IMR-90 (cell line): ENCODE measurements at regions not wholly inside any gene's neighbourhood (a gene's known extent, or its start where the extent isn't known, plus 50 kb on each side); places are given as distances from the start of the nearest gene placed in this dataset.

Experiments
- ATAC-seq: fragments of 200-7000 bp; cut with Tn5 transposase; 2 replicates; pipeline ENCODE4 v1.9.1; 2020; ENCODE audit warnings: low read depth, mild to moderate bottlenecking, moderate library complexity
- BruUV-seq: library from RNA; stranded (reverse); fragments of 400-500 nt; replicated peaks from 2 replicates; lab custom pipeline; 2021; lab: Mats Ljungman, UMichigan
- CTCF ChIA-PET: fragments of 300-600 bp; formaldehyde crosslinking; extraction: SDS; loops from one replicate; lab custom pipeline; 2021; ENCODE audit warnings: antibody characterized with exemption; lab: Yijun Ruan, JAX
- POLR2A ChIA-PET: fragments of 300-600 bp; sonication (Branson Sonifier 250); formaldehyde crosslinking; loops from one replicate; lab custom pipeline; 2022; ENCODE audit warnings: antibody characterized with exemption; ENCODE audit not compliant: unreplicated experiment; lab: Charles Lee
- DNase-seq: peaks from one replicate; pipeline ENCODE4 v3.0.0; 2013
- H2AFZ ChIP-seq: replicated peaks from 2 replicates; pipeline ENCODE3; 2013; ENCODE audit warnings: low read length, mild to moderate bottlenecking; ENCODE audit not compliant: poor library complexity
- H2AK5ac ChIP-seq: 2 replicates; pipeline ENCODE4 v1.6.1; 2013; ENCODE audit warnings: low read depth, low read length, inconsistent platforms
- H2AK9ac ChIP-seq: replicated peaks from 2 replicates; pipeline ENCODE3; 2013; ENCODE audit warnings: mild to moderate bottlenecking, low read depth, low read length, moderate library complexity; ENCODE audit not compliant: poor library complexity
- H2BK120ac ChIP-seq: 2 replicates; pipeline ENCODE4 v1.6.1; 2013; ENCODE audit warnings: low read depth, low read length, inconsistent platforms
- H2BK15ac ChIP-seq: 3 replicates; pipeline ENCODE4 v1.6.1; 2013; ENCODE audit warnings: low read depth, low read length, inconsistent platforms
- H2BK20ac ChIP-seq: 2 replicates; pipeline ENCODE4 v1.6.1; 2013; ENCODE audit warnings: low read depth, mild to moderate bottlenecking, inconsistent platforms, low read length, moderate library complexity
- H2BK5ac ChIP-seq: 2 replicates; pipeline ENCODE4 v1.6.1; 2013; ENCODE audit warnings: mild to moderate bottlenecking, low read depth, low read length, inconsistent platforms; ENCODE audit not compliant: poor library complexity, severe bottlenecking
- H3K14ac ChIP-seq: replicated peaks from 2 replicates; pipeline ENCODE4 v1.6.1; 2013; ENCODE audit warnings: low read depth, low read length, inconsistent platforms
- H3K18ac ChIP-seq: 2 replicates; pipeline ENCODE4 v1.6.1; 2013; ENCODE audit warnings: low read depth, low read length, control low read depth
- H3K23ac ChIP-seq: 2 replicates; pipeline ENCODE4 v1.6.1; 2013; ENCODE audit warnings: low read depth, low read length, inconsistent platforms
- H3K27ac ChIP-seq: 2 replicates; pipeline ENCODE4 v1.5.1; 2013; ENCODE audit warnings: mild to moderate bottlenecking, control low read depth, low read length; ENCODE audit not compliant: insufficient read depth
- H3K27me3 ChIP-seq: 2 replicates; pipeline ENCODE4 v1.6.1; 2013; ENCODE audit warnings: low read length; ENCODE audit not compliant: control insufficient read depth, insufficient read depth
- H3K36me3 ChIP-seq: 2 replicates; pipeline ENCODE4 v1.6.1; 2013; ENCODE audit warnings: low read length, mixed read lengths; ENCODE audit not compliant: control insufficient read depth, insufficient read depth
- H3K4ac ChIP-seq: 2 replicates; pipeline ENCODE4 v1.6.1; 2013; ENCODE audit warnings: low read depth, low read length, inconsistent platforms
- H3K4me1 ChIP-seq: 2 replicates; pipeline ENCODE4 v1.6.1; 2013; ENCODE audit warnings: low read length, mixed read lengths; ENCODE audit not compliant: control insufficient read depth, insufficient read depth
- H3K4me2 ChIP-seq: 2 replicates; pipeline ENCODE4 v1.6.1; 2013; ENCODE audit warnings: low read depth, mild to moderate bottlenecking, control low read depth, low read length, moderate library complexity
- H3K4me3 ChIP-seq: 2 replicates; pipeline ENCODE4 v1.5.1; 2013; ENCODE audit warnings: low read depth, mild to moderate bottlenecking, control low read depth, low read length, moderate library complexity; ENCODE audit not compliant: insufficient read depth
- H3K56ac ChIP-seq: 2 replicates; pipeline ENCODE4 v1.6.1; 2013; ENCODE audit warnings: low read length, inconsistent platforms; ENCODE audit not compliant: insufficient read depth; ENCODE audit errors: extremely low read depth
- H3K79me1 ChIP-seq, 2 experiments: 2 replicates each; pipeline ENCODE4 v1.6.1; 2013; ENCODE audit warnings: low read length in 2 of 2, inconsistent platforms in 1 of 2, low read depth in 1 of 2
- H3K9ac ChIP-seq: 2 replicates; pipeline ENCODE4 v1.6.1; 2013; ENCODE audit warnings: low read depth, low read length, control low read depth
- H3K9me1 ChIP-seq: 2 replicates; pipeline ENCODE4 v1.6.1; 2013; ENCODE audit warnings: low read length, inconsistent platforms; ENCODE audit not compliant: insufficient read depth
- H3K9me3 ChIP-seq: 2 replicates; pipeline ENCODE4 v1.6.1; 2013; ENCODE audit warnings: low read length; ENCODE audit not compliant: control insufficient read depth, insufficient read depth
- H4K20me1 ChIP-seq: 2 replicates; pipeline ENCODE4 v1.6.1; 2013; ENCODE audit warnings: low read length, inconsistent platforms; ENCODE audit not compliant: insufficient read depth
- H4K5ac ChIP-seq: 2 replicates; pipeline ENCODE4 v1.6.1; 2013; ENCODE audit warnings: mild to moderate bottlenecking, low read depth, low read length, control low read depth
- H4K8ac ChIP-seq, 2 experiments: 2 replicates each; pipeline ENCODE4 v1.6.1; 2013; ENCODE audit warnings: low read depth in 2 of 2, low read length in 2 of 2, control low read depth in 1 of 2, inconsistent platforms in 1 of 2
- H4K91ac ChIP-seq: 2 replicates; pipeline ENCODE4 v1.6.1; 2013; ENCODE audit warnings: low read depth, low read length, inconsistent platforms; ENCODE audit not compliant: insufficient read depth
- BHLHE40 ChIP-seq: fragments of 150-350 bp; IDR thresholded peaks from 2 replicates; pipeline ENCODE4 v1.6.1; 2016; ENCODE audit warnings: mild to moderate bottlenecking, low read depth, low read length
- CEBPB ChIP-seq: IDR thresholded peaks from 2 replicates; pipeline ENCODE4 v1.6.1; 2012; ENCODE audit warnings: low read depth, low read length, improper control_type of control experiment
- CHD1 ChIP-seq: IDR thresholded peaks from 2 replicates; pipeline ENCODE4 v1.6.1; 2012; ENCODE audit warnings: low read depth, low read length, improper control_type of control experiment
- CTCF ChIP-seq: conservative IDR thresholded peaks from 2 replicates; pipeline ENCODE4 v1.5.1; 2012; ENCODE audit warnings: mild to moderate bottlenecking, low read depth, low read length, improper control_type of control experiment
- ELK1 ChIP-seq: fragments of 150-350 bp; IDR thresholded peaks from 2 replicates; pipeline ENCODE4 v1.6.1; 2016; ENCODE audit warnings: low read depth, mild to moderate bottlenecking, low read length, moderate library complexity, borderline replicate concordance
- FOS ChIP-seq: fragments of 150-350 bp; IDR thresholded peaks from 2 replicates; pipeline ENCODE4 v1.6.1; 2016; ENCODE audit warnings: low read depth, low read length
- MAFK ChIP-seq: IDR thresholded peaks from 2 replicates; pipeline ENCODE4 v1.6.1; 2012; ENCODE audit warnings: low read depth, low read length, improper control_type of control experiment
- MAZ ChIP-seq: IDR thresholded peaks from 2 replicates; pipeline ENCODE4 v1.6.1; 2012; ENCODE audit warnings: low read depth, mild to moderate bottlenecking, low read length, improper control_type of control experiment, moderate library complexity, borderline replicate concordance
- MXI1 ChIP-seq: IDR thresholded peaks from 2 replicates; pipeline ENCODE4 v1.6.1; 2012; ENCODE audit warnings: low read depth, mild to moderate bottlenecking, low read length, moderate library complexity, borderline replicate concordance
- NFE2L2 ChIP-seq: fragments of 150-350 bp; IDR thresholded peaks from 2 replicates; pipeline ENCODE4 v1.6.1; 2016; ENCODE audit warnings: low read depth, mild to moderate bottlenecking, low read length
- POLR2A ChIP-seq: IDR thresholded peaks from 2 replicates; pipeline ENCODE4 v1.6.1; 2012; ENCODE audit warnings: mild to moderate bottlenecking, low read depth, low read length
- RAD21 ChIP-seq: IDR thresholded peaks from 2 replicates; pipeline ENCODE4 v1.6.1; 2012; ENCODE audit warnings: low read length, improper control_type of control experiment
- RCOR1 ChIP-seq: IDR thresholded peaks from 2 replicates; pipeline ENCODE4 v1.6.1; 2012; ENCODE audit warnings: mild to moderate bottlenecking, low read length, improper control_type of control experiment; ENCODE audit not compliant: insufficient replicate concordance
- RFX5 ChIP-seq: IDR thresholded peaks from 2 replicates; pipeline ENCODE4 v1.8.0; 2012; ENCODE audit warnings: low read depth, mild to moderate bottlenecking, low read length, moderate library complexity
- SMC3 ChIP-seq: fragments of 150-350 bp; IDR thresholded peaks from 2 replicates; pipeline ENCODE4 v1.6.1; 2016; ENCODE audit warnings: low read depth, mild to moderate bottlenecking, antibody characterized with exemption, low read length, moderate library complexity
- USF2 ChIP-seq: fragments of 150-350 bp; IDR thresholded peaks from 2 replicates; pipeline ENCODE4 v1.6.1; 2017; ENCODE audit warnings: mild to moderate bottlenecking, antibody characterized with exemption, low read length, low read depth
- WGBS, 2 experiments: methylation state at CpG; one replicate each; pipeline versions ENCODE4 v1.1.5 to v1.1.7; 2013; ENCODE audit warnings: missing lambda C conversion rate in 2 of 2; ENCODE audit not compliant: insufficient read length in 1 of 2; ENCODE audit errors: extremely low coverage in 2 of 2; 5-methylcytosine and 5-hydroxymethylcytosine counted together
- dilution Hi-C: fragments of 300-500 bp; cut with HindIII; formaldehyde crosslinking; loops from one replicate; pipeline ENCODE4 v1.14.3; 2018; ENCODE audit warnings: low sequenced_read_pairs; ENCODE audit not compliant: unreplicated experiment
- in situ Hi-C: fragments of 300-500 bp; cut with MboI; formaldehyde crosslinking; loops from 3 replicates; pipeline ENCODE4 v1.14.3; 2019; ENCODE audit warnings: low sequenced_read_pairs, inconsistent platforms, mixed read lengths
- intact Hi-C: fragments of 100-400 bp; cut with micrococcal nuclease; formaldehyde crosslinking; loops from 2 replicates; pipeline ENCODE4 v1.10.0; 2022

GRCh38 chr5:166073901-166074581 is 2217.4 kb upstream of the WWC1 start:
- peaks cover 9% of the 10 kb centered on the region for H3K9me3 ChIP-seq
- no peaks in the 10 kb centered on the region for H3K36me3 ChIP-seq
- CTCF ChIA-PET, result interaction anchor here (0.6 to 0.7 kb wide), 2 partner anchors 14 to 1034 kb away, joined by 4 to 7 read pairs; no protein-coding TSS in a partner anchor
- H2AFZ ChIP-seq, result no peak overlapping the region
- no peak overlapping the region for H3K23ac ChIP-seq
- no peak overlapping the region for H3K4me2 ChIP-seq
- dilution Hi-C loops (no loop called here), intact Hi-C loops (no loop called here), in situ Hi-C loops (no loop called here)
- H3K27me3 ChIP-seq, result no peaks in the 10 kb centered on the region
- H3K56ac ChIP-seq, result no peak overlapping the region
- H3K4me3 ChIP-seq, result no peak overlapping the region
- H2BK15ac ChIP-seq, result no peak overlapping the region
- no peak for ATAC-seq
- no peak overlapping the region for H2BK5ac ChIP-seq
- no peak overlapping the region for H3K4ac ChIP-seq
- POLR2A ChIA-PET, result no interaction called here
- BruUV-seq, result no TSS peak
- H3K4me1 ChIP-seq, result no peaks in the 10 kb centered on the region
- H4K91ac ChIP-seq, result no peak overlapping the region
- no peak overlapping the region for H2AK9ac ChIP-seq
- H2BK20ac ChIP-seq, result no peak overlapping the region
- no peak for DNase-seq
- no peaks in the 10 kb centered on the region for H3K79me1 ChIP-seq
- no peak overlapping the region for H3K27ac ChIP-seq
- no peak overlapping the region for H4K5ac ChIP-seq
- no peak overlapping the region for H3K14ac ChIP-seq
- no CpG with 5 or more reads among the region's 6 CpGs for WGBS, 2 experiments
- no peaks in the 10 kb centered on the region for H3K9me1 ChIP-seq
- H3K18ac ChIP-seq, result no peak overlapping the region
- H3K9ac ChIP-seq, result no peak overlapping the region
- H2BK120ac ChIP-seq, result no peak overlapping the region
- no peaks in the 10 kb centered on the region for H4K20me1 ChIP-seq
- no peak overlapping the region for H2AK5ac ChIP-seq
- no peak overlapping the region for H4K8ac ChIP-seq
- TF ChIP-seq POLR2A (no peak), CEBPB (no peak), FOS (no peak), CTCF (no peak), NFE2L2 (no peak), ELK1 (no peak), USF2 (no peak), RCOR1 (no peak), MXI1 (no peak), CHD1 (no peak), RAD21 (no peak), SMC3 (no peak), BHLHE40 (no peak), MAFK (no peak), MAZ (no peak), RFX5 (no peak)
